Loucy (cell line): ENCODE measurements at regions not wholly inside any gene's neighbourhood (a gene's known extent, or its start where the extent isn't known, plus 50 kb on each side); places are given as distances from the start of the nearest gene placed in this dataset.
A peak's percentile ranks its signal among the peaks of the same experiment; 100 is the strongest.
"Not testable (repeated sequence)": the region's sequence is repeated elsewhere in the genome, so short reads cannot be mapped to it uniquely, and the experiment has no call there.

Experiments
- H2AFZ ChIP-seq: fragments of 200-600 bp; sonication (generic); 2 replicates; pipeline ENCODE4 v1.6.0; 2016; ENCODE audit warnings: antibody characterized with exemption, mild to moderate bottlenecking, low read length, moderate library complexity
- H3F3A ChIP-seq: fragments of 200-600 bp; 2 replicates; pipeline ENCODE4 v1.6.0; 2016; ENCODE audit warnings: antibody characterized with exemption, low read depth, mild to moderate bottlenecking
- H3K27me3 ChIP-seq: fragments of 200-600 bp; sonication (generic); 2 replicates; pipeline ENCODE4 v1.6.1; 2014; ENCODE audit warnings: low read length, mild to moderate bottlenecking; ENCODE audit not compliant: insufficient read depth, poor library complexity, severe bottlenecking
- H3K36me3 ChIP-seq: fragments of 200-600 bp; sonication (generic); 2 replicates; pipeline ENCODE4 v1.6.1; 2016; ENCODE audit warnings: low read length; ENCODE audit not compliant: insufficient read depth
- H3K4me1 ChIP-seq: fragments of 200-600 bp; sonication (generic); 2 replicates; pipeline ENCODE4 v1.5.1; 2014; ENCODE audit warnings: low read length, mild to moderate bottlenecking; ENCODE audit not compliant: insufficient read depth, poor library complexity, severe bottlenecking
- H3K4me2 ChIP-seq: fragments of 200-600 bp; sonication (generic); 2 replicates; pipeline ENCODE4 v1.6.0; 2014; ENCODE audit warnings: antibody characterized with exemption, low read length, low read depth, mild to moderate bottlenecking; ENCODE audit not compliant: poor library complexity, severe bottlenecking
- H3K4me3 ChIP-seq: fragments of 200-600 bp; sonication (generic); 2 replicates; pipeline ENCODE4 v1.5.1; 2014; ENCODE audit warnings: low read length, mild to moderate bottlenecking, mixed read lengths; ENCODE audit not compliant: poor library complexity, severe bottlenecking
- H3K79me2 ChIP-seq: fragments of 200-600 bp; sonication (generic); 2 replicates; pipeline ENCODE4 v1.6.1; 2014; ENCODE audit warnings: low read length; ENCODE audit not compliant: insufficient read depth
- H3K9ac ChIP-seq: fragments of 200-600 bp; sonication (generic); 2 replicates; pipeline ENCODE4 v1.6.0; 2014; ENCODE audit warnings: mild to moderate bottlenecking, low read depth, low read length, moderate library complexity; ENCODE audit not compliant: poor library complexity, severe bottlenecking
- H3K9me2 ChIP-seq: fragments of 200-600 bp; sonication (generic); replicated peaks from 2 replicates; pipeline ENCODE4 v1.6.1; 2016; ENCODE audit warnings: low read depth, low read length, mixed read lengths
- H3K9me3 ChIP-seq: fragments of 200-600 bp; sonication (generic); 2 replicates; pipeline ENCODE4 v1.6.1; 2014; ENCODE audit warnings: mild to moderate bottlenecking, antibody characterized with exemption, low read length, low read depth; ENCODE audit not compliant: insufficient read depth
- H4K20me1 ChIP-seq: fragments of 200-600 bp; sonication (generic); 2 replicates; pipeline ENCODE4 v1.6.0; 2014; ENCODE audit warnings: antibody characterized with exemption, low read length, mild to moderate bottlenecking; ENCODE audit not compliant: insufficient read depth, poor library complexity, severe bottlenecking
- CTCF ChIP-seq: fragments of 200-600 bp; sonication (generic); conservative IDR thresholded peaks from 2 replicates; pipeline ENCODE4 v1.5.1; 2014; ENCODE audit warnings: mild to moderate bottlenecking, antibody characterized with exemption, low read length
- EZH2phosphoT487 ChIP-seq: fragments of 200-600 bp; IDR thresholded peaks from 2 replicates; pipeline ENCODE4 v1.6.1; 2018; ENCODE audit warnings: antibody characterized with exemption, mild to moderate bottlenecking, moderate library complexity, borderline replicate concordance

GRCh38 chr15:77871852-77872371, 205.6 kb downstream of the TBC1D2B start:
- no peaks in the 10 kb centered on the region for H3K27me3 ChIP-seq
- no peaks in the 10 kb centered on the region for H3K4me1 ChIP-seq
- no peak overlapping the region for H3K9ac ChIP-seq
- no peaks in the 10 kb centered on the region for H4K20me1 ChIP-seq
- no peaks in the 10 kb centered on the region for H3K9me2 ChIP-seq
- no peaks in the 10 kb centered on the region for H3F3A ChIP-seq
- no peak overlapping the region for H2AFZ ChIP-seq
- no peaks in the 10 kb centered on the region for H3K79me2 ChIP-seq
- no peaks in the 10 kb centered on the region for H3K36me3 ChIP-seq
- H3K4me2 ChIP-seq = no peak overlapping the region
- no peak for TF ChIP-seq EZH2phosphoT487
- TF ChIP-seq CTCF = peak; percentile 45
- H3K9me3 ChIP-seq = no peaks in the 10 kb centered on the region
- no peak overlapping the region for H3K4me3 ChIP-seq

GRCh38 chr15:77870195-77871065, 207.1 kb downstream of the TBC1D2B start:
- Histone ChIP-seq H3F3A (no peaks in the 10 kb centered on the region), H3K36me3 (no peaks in the 10 kb centered on the region), H3K4me3 (no peak overlapping the region), H3K4me2 (no peak overlapping the region), H2AFZ (no peak overlapping the region), H3K9me2 (no peaks in the 10 kb centered on the region), H3K79me2 (no peaks in the 10 kb centered on the region), H3K9ac (no peak overlapping the region), H3K27me3 (no peaks in the 10 kb centered on the region), H3K9me3 (no peaks in the 10 kb centered on the region), H3K4me1 (no peaks in the 10 kb centered on the region), H4K20me1 (no peaks in the 10 kb centered on the region)
- TF ChIP-seq EZH2phosphoT487 (no peak), CTCF (peak; percentile 66)

GRCh38 chr15:77869021-77869895, 208.3 kb downstream of the TBC1D2B start:
- TF ChIP-seq EZH2phosphoT487 (no peak), CTCF (no peak)
- no peak overlapping the region for H2AFZ ChIP-seq
- H3K4me1 ChIP-seq = no peaks in the 10 kb centered on the region
- no peaks in the 10 kb centered on the region for H3K79me2 ChIP-seq
- H3K9ac ChIP-seq = no peak overlapping the region
- H3K4me3 ChIP-seq = no peak overlapping the region
- H3K36me3 ChIP-seq = no peaks in the 10 kb centered on the region
- no peak overlapping the region for H3K4me2 ChIP-seq
- H4K20me1 ChIP-seq = no peaks in the 10 kb centered on the region
- H3F3A ChIP-seq = no peaks in the 10 kb centered on the region
- H3K9me2 ChIP-seq = no peaks in the 10 kb centered on the region
- H3K27me3 ChIP-seq = no peaks in the 10 kb centered on the region
- no peaks in the 10 kb centered on the region for H3K9me3 ChIP-seq

GRCh38 chr15:77868048-77868629, 209.4 kb downstream of the TBC1D2B start:
- not testable (repeated sequence) for H3K9me3 ChIP-seq, H4K20me1 ChIP-seq, H3K9ac ChIP-seq, H3K79me2 ChIP-seq, H3F3A ChIP-seq, H3K4me1 ChIP-seq, H3K36me3 ChIP-seq, H3K4me2 ChIP-seq, H3K27me3 ChIP-seq, H3K4me3 ChIP-seq, H2AFZ ChIP-seq, H3K9me2 ChIP-seq
